HG02981 (cell line): ENCODE measurements at regions not wholly inside any gene's neighbourhood (a gene's known extent, or its start where the extent isn't known, plus 50 kb on each side); places are given as distances from the start of the nearest gene placed in this dataset.
"Not testable (repeated sequence)": the region's sequence is repeated elsewhere in the genome, so short reads cannot be mapped to it uniquely, and the experiment has no call there.

Experiments
- ATAC-seq: cut with Tn5 transposase; IDR thresholded peaks from one replicate; pipeline ENCODE4 v1.9.1; 2021; ENCODE audit warnings: mild to moderate bottlenecking, moderate library complexity; ENCODE audit not compliant: unreplicated experiment

- no peak for ATAC-seq
These were observed 659.2 kb downstream of the MTRR start for GRCh38 chr5:8528106-8528505.

- no peak for ATAC-seq
These were observed 669.9 kb downstream of the MTRR start for GRCh38 chr5:8538821-8539220.

GRCh38 chr5:8540317-8540716, 671.4 kb downstream of the MTRR start:
- ATAC-seq = no peak

GRCh38 chr5:8550921-8551320, 682.0 kb downstream of the MTRR start:
- ATAC-seq = no peak

- no peak for ATAC-seq
These were observed 684.4 kb downstream of the MTRR start for GRCh38 chr5:8553364-8553763.

- ATAC-seq = no peak
These were observed 688.8 kb downstream of the MTRR start for GRCh38 chr5:8557728-8558127.

- no peak for ATAC-seq
These were observed 691.8 kb downstream of the MTRR start for GRCh38 chr5:8560776-8561175.

GRCh38 chr5:8561224-8561840, 692.4 kb downstream of the MTRR start:
- ATAC-seq = no peak

GRCh38 chr5:8561854-8562253, 692.9 kb downstream of the MTRR start:
- ATAC-seq = no peak

GRCh38 chr5:8563540-8563939, 694.6 kb downstream of the MTRR start:
- not testable (repeated sequence) for ATAC-seq

- ATAC-seq = no peak
These were observed 699.9 kb downstream of the MTRR start for GRCh38 chr5:8568858-8569257.

- no peak for ATAC-seq
These were observed 701.6 kb downstream of the MTRR start for GRCh38 chr5:8570528-8570927.

GRCh38 chr5:8576178-8576577, 707.2 kb downstream of the MTRR start:
- ATAC-seq = no peak

- ATAC-seq = peak; percentile 79
These were observed 708.8 kb downstream of the MTRR start for GRCh38 chr5:8577792-8578191.

GRCh38 chr5:8580298-8580697, 711.4 kb downstream of the MTRR start:
- ATAC-seq = no peak

- ATAC-seq = no peak
These were observed 712.1 kb downstream of the MTRR start for GRCh38 chr5:8581047-8581446.

GRCh38 chr5:8585230-8586018, 716.5 kb downstream of the MTRR start:
- no peak for ATAC-seq

- no peak for ATAC-seq
These were observed 722.0 kb downstream of the MTRR start for GRCh38 chr5:8590959-8591358.

- no peak for ATAC-seq
These were observed 729.4 kb downstream of the MTRR start for GRCh38 chr5:8598356-8598755.

- no peak for ATAC-seq
These were observed 730.0 kb downstream of the MTRR start for GRCh38 chr5:8598996-8599395.

- no peak for ATAC-seq
These were observed 731.9 kb downstream of the MTRR start for GRCh38 chr5:8600843-8601242.

- ATAC-seq = no peak
These were observed 732.9 kb downstream of the MTRR start for GRCh38 chr5:8601831-8602354.
